Chondrocyte (in vitro differentiated cells): ENCODE measurements at regions not wholly inside any gene's neighbourhood (a gene's known extent, or its start where the extent isn't known, plus 50 kb on each side); places are given as distances from the start of the nearest gene placed in this dataset.

ENCODE experiments used
- DNase-seq: peaks from one replicate; pipeline ENCODE4 v3.0.0; 2021; ENCODE audit warnings: mixed read lengths, low spot score
- H3K27ac Mint-ChIP-seq: one replicate; pipeline ENCODE4 v1.8.0; 2021; ENCODE audit warnings: mild to moderate bottlenecking, moderate library complexity, mixed read lengths; ENCODE audit not compliant: unreplicated experiment
- H3K27me3 Mint-ChIP-seq: 2 replicates; pipeline ENCODE4 v1.8.0; 2021; ENCODE audit warnings: low read depth, mixed read lengths
- H3K36me3 Mint-ChIP-seq: 2 replicates; pipeline ENCODE4 v1.8.0; 2021; ENCODE audit warnings: low read depth, mixed read lengths
- H3K4me1 Mint-ChIP-seq: 2 replicates; pipeline ENCODE4 v1.8.0; 2021; ENCODE audit warnings: low read depth, mild to moderate bottlenecking, mixed read lengths
- H3K4me3 Mint-ChIP-seq: one replicate; pipeline ENCODE4 v1.8.0; 2021; ENCODE audit warnings: mild to moderate bottlenecking, moderate library complexity, mixed read lengths; ENCODE audit not compliant: unreplicated experiment
- H3K9me3 Mint-ChIP-seq: 2 replicates; pipeline ENCODE4 v1.8.0; 2021; ENCODE audit warnings: low read depth, mixed read lengths
- TF ChIP-seq, protein P1 (sequence below): fragments of 200-600 bp; sonication (generic); IDR thresholded peaks from 2 replicates; pipeline ENCODE4 v1.5.0; 2021; ENCODE audit warnings: antibody characterized with exemption, mild to moderate bottlenecking, moderate library complexity

DNA sequence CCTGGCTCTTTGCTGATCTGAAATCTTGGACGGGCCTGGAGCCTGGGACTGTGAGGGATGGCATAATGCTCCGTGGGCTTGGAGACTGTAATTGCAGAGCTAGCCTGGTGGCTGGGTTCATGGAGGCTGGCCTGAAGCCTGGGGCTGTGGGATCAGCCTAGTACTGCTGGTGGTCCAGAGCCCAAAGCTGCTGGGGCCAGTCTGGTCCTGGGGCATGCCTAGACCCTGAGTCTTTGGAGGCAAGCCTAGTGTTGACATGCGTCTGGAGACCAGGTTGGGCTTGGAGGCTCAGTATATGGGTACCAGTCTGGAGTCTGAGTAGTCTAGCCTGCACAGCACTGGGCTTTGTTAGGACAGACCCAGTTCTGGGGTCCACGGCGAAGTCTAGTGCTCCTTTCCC lies 172.0 kb upstream of the ZC4H2 start:
- DNase-seq = peak; percentile 41
- Mint-ChIP-seq H3K36me3 (no peaks in the 10 kb centered on the region), H3K27ac (no peak overlapping the region), H3K27me3 (no peaks in the 10 kb centered on the region), H3K9me3 (peaks cover 55% of the 10 kb centered on the region), H3K4me3 (no peak overlapping the region), H3K4me1 (no peaks in the 10 kb centered on the region)
- TF ChIP-seq, protein P1, sequence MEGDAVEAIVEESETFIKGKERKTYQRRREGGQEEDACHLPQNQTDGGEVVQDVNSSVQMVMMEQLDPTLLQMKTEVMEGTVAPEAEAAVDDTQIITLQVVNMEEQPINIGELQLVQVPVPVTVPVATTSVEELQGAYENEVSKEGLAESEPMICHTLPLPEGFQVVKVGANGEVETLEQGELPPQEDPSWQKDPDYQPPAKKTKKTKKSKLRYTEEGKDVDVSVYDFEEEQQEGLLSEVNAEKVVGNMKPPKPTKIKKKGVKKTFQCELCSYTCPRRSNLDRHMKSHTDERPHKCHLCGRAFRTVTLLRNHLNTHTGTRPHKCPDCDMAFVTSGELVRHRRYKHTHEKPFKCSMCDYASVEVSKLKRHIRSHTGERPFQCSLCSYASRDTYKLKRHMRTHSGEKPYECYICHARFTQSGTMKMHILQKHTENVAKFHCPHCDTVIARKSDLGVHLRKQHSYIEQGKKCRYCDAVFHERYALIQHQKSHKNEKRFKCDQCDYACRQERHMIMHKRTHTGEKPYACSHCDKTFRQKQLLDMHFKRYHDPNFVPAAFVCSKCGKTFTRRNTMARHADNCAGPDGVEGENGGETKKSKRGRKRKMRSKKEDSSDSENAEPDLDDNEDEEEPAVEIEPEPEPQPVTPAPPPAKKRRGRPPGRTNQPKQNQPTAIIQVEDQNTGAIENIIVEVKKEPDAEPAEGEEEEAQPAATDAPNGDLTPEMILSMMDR = no peak

DNA sequence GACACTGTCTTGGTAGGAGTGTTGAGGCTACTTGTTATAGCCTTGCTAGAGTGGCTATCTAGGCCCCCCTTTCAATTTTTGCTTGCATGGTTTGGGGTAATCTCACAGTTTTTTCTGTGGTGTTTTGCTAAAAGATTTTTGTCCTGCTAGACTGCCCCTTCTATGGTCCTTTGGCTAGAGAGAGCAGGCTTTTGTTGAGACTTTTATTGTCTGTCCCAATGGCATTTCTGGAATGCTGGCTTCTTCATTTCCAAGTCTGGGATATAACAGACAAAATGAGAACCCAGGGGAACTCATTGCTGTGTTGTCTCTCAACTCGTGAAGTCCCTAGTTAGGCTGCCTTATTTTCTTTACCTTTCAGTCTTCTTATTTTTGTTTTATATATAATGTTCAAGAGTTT lies 160.2 kb upstream of the ZC4H2 start:
- Mint-ChIP-seq H3K36me3 (peaks cover 1% of the 10 kb centered on the region), H3K9me3 (peaks cover 58% of the 10 kb centered on the region), H3K27me3 (no peaks in the 10 kb centered on the region), H3K4me3 (no peak overlapping the region), H3K4me1 (no peaks in the 10 kb centered on the region), H3K27ac (no peak overlapping the region)
- no peak for DNase-seq
- TF ChIP-seq, protein P1 = no peak

DNA sequence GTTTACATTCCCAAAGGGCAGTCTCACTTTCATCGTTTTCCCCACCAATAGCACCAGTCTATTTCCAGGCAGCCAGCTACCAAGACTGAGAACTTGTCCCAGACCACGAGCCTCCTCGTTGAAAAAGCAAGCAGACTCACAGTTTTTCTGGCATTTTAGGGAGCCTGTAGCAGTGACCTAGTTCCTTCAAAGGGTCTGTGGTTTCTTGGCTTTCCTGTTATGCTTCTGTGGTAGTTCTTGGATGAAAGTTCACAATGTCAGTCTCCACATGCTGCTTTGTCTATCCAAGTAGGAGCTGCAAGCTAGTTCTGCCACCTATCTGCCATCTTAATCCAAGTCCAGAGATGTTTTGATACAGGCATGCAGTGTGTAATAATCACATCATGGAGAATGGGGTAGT lies 151.6 kb upstream of the ZC4H2 start:
- peaks cover 84% of the 10 kb centered on the region for H3K9me3 Mint-ChIP-seq
- no peak overlapping the region for H3K27ac Mint-ChIP-seq
- H3K36me3 Mint-ChIP-seq = no peaks in the 10 kb centered on the region
- H3K27me3 Mint-ChIP-seq = no peaks in the 10 kb centered on the region
- no peak for DNase-seq
- TF ChIP-seq, protein P1 = no peak
- no peak overlapping the region for H3K4me3 Mint-ChIP-seq
- no peaks in the 10 kb centered on the region for H3K4me1 Mint-ChIP-seq

DNA sequence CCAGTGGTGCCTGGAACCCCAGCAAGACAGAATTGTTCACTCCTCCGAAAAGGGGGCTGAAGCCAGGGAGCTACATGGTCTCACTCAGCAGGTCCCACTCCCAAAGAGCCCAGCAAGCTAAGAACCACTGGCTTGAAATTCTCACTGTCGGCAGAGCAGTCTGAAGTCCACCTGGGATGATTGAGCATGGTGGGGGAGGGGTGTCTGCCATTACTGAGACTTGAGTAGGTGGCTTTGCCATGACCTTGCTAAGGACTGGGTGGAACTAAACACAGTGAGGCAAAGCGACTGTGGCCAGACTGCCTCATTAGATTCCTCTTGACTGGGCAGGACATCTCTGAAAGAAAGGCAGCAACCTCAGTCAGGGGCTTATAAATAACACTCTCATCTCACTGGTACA lies 122.6 kb upstream of the ZC4H2 start:
- Mint-ChIP-seq H3K4me1 (no peaks in the 10 kb centered on the region), H3K4me3 (no peak overlapping the region), H3K36me3 (peaks cover 12% of the 10 kb centered on the region), H3K27me3 (no peaks in the 10 kb centered on the region), H3K9me3 (peaks cover 55% of the 10 kb centered on the region), H3K27ac (no peak overlapping the region)
- TF ChIP-seq, protein P1 = no peak
- no peak for DNase-seq

DNA sequence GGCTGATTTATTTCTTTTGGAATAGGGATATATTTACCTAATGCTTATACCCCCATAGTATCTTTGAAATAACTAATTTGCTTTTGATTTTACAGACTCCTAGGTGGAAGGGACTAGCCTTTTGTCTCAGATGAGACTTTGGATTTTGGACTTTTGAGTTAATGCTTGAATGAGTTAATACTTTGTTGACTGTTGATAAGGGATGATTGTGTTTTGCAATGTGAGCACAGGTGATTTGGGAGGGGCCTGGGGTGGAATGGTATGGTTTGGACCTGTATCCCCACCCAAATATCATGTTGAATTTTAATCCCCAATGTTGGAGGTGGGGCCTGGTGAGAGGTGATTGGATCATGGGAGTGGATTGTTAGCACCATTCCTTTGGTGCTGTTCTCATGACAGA lies 117.4 kb upstream of the ZC4H2 start:
- TF ChIP-seq, protein P1 = no peak
- Mint-ChIP-seq H3K4me3 (no peak overlapping the region), H3K27ac (no peak overlapping the region), H3K36me3 (no peaks in the 10 kb centered on the region), H3K27me3 (no peaks in the 10 kb centered on the region), H3K4me1 (no peaks in the 10 kb centered on the region), H3K9me3 (peaks cover 42% of the 10 kb centered on the region)
- no peak for DNase-seq
